K562 (cell line): ENCODE measurements at regions not wholly inside any gene's neighbourhood (a gene's known extent, or its start where the extent isn't known, plus 50 kb on each side); places are given as distances from the start of the nearest gene placed in this dataset.

Source experiments
- EZH2 ChIP-seq: IDR thresholded peaks from 2 replicates; pipeline ENCODE4 v1.6.1; 2012; ENCODE audit warnings: low read depth, mild to moderate bottlenecking, inconsistent platforms, low read length, borderline replicate concordance
- KHSRP ChIP-seq: fragments of 450-650 bp; IDR thresholded peaks from 2 replicates; pipeline ENCODE4 v1.6.1; 2017
- NFYB ChIP-seq: IDR thresholded peaks from 2 replicates; pipeline ENCODE4 v1.6.1; 2011; ENCODE audit warnings: mild to moderate bottlenecking, moderate library complexity; ENCODE audit not compliant: insufficient read length; ENCODE audit errors: extremely low read depth
- RBM25 ChIP-seq: fragments of 200-400 bp; formaldehyde crosslinking; IDR thresholded peaks from 2 replicates; pipeline ENCODE4 v1.6.1; 2018; ENCODE audit warnings: low read length, low read depth, moderate library complexity; ENCODE audit not compliant: severe bottlenecking
- TCF7 ChIP-seq: sonication (generic); IDR thresholded peaks from 2 replicates; pipeline ENCODE4 v1.6.1; 2016; ENCODE audit warnings: antibody characterized with exemption, borderline replicate concordance
- ZBTB1 ChIP-seq: sonication (generic); formaldehyde crosslinking; IDR thresholded peaks from 2 replicates; pipeline ENCODE4 v1.8.1; 2023; ENCODE audit warnings: missing genetic modification reagents, low read depth, mild to moderate bottlenecking, borderline replicate concordance
- ZBTB26 ChIP-seq: fragments of 450-650 bp; formaldehyde crosslinking; IDR thresholded peaks from 2 replicates; pipeline ENCODE4 v1.4.0; 2022; ENCODE audit warnings: missing genetic modification characterization
- TF ChIP-seq, protein P1 (sequence below), 3 experiments: IDR thresholded peaks in 2 of 3; conservative IDR thresholded peaks in 1 of 3; 2 replicates each; pipeline ENCODE4 v1.5.1; 2011 to 2012; ENCODE audit warnings: low read length in 3 of 3, mild to moderate bottlenecking in 3 of 3, control low read depth in 2 of 3, improper control_type of control experiment in 1 of 3, inconsistent platforms in 1 of 3, low read depth in 1 of 3, mixed read lengths in 1 of 3, moderate library complexity in 1 of 3; ENCODE audit not compliant: insufficient read depth in 2 of 3
- TF ChIP-seq, protein P2 (sequence below): fragments of 200-600 bp; sonication (generic); IDR thresholded peaks from one replicate; pipeline ENCODE4 v1.6.1; 2012; ENCODE audit warnings: mild to moderate bottlenecking, low read depth, low read length, inconsistent platforms
- TF ChIP-seq, protein P3 (sequence below): sonication (generic); formaldehyde crosslinking; IDR thresholded peaks from 2 replicates; pipeline ENCODE4 v1.9.0; 2022; ENCODE audit warnings: mild to moderate bottlenecking, missing genetic modification reagents

DNA sequence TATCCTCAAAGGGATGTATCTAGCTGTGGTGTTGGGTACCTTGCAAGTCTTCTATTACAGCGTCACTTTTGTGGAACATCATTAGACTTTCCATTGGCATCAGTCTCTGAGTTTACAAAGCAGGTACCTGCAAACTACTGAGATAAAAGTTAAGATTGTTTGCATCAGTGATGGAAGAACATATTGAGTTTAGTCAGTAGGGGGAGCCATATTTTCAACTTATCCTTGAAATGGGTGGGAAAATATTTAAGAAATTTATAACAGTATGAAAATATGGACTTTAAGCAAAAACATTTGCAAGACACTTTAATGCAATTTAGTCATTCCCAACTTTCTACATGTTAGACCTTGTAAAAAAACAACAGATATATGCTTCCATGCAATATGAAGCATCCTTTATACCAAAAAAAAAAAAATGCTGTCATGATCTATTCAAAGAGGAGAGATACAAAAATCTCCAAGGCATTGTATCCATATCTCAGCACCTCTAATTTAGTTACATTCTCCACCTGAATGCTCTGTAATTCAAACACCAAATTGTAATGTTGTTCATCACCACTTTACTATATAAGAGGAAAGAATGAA, 98.6 kb upstream of the ADAMTS19 start:
- TF ChIP-seq EZH2 = no peak
- TF ChIP-seq RBM25 = no peak
- no peak for TF ChIP-seq ZBTB26 (CRISPR knock-in tag)
- TF ChIP-seq, protein P1, sequence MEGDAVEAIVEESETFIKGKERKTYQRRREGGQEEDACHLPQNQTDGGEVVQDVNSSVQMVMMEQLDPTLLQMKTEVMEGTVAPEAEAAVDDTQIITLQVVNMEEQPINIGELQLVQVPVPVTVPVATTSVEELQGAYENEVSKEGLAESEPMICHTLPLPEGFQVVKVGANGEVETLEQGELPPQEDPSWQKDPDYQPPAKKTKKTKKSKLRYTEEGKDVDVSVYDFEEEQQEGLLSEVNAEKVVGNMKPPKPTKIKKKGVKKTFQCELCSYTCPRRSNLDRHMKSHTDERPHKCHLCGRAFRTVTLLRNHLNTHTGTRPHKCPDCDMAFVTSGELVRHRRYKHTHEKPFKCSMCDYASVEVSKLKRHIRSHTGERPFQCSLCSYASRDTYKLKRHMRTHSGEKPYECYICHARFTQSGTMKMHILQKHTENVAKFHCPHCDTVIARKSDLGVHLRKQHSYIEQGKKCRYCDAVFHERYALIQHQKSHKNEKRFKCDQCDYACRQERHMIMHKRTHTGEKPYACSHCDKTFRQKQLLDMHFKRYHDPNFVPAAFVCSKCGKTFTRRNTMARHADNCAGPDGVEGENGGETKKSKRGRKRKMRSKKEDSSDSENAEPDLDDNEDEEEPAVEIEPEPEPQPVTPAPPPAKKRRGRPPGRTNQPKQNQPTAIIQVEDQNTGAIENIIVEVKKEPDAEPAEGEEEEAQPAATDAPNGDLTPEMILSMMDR (IDR thresholded peaks at IDR 0.05 in 2 of 3, conservative IDR thresholded peaks at IDR 0.05 in 1 of 3; ENCODE audit: insufficient read depth in 2 of 3, low read depth in 1 of 3, low read length in 3 of 3) = no peak
- no peak for TF ChIP-seq ZBTB1 (CRISPR knock-in tag)
- TF ChIP-seq, protein P2, sequence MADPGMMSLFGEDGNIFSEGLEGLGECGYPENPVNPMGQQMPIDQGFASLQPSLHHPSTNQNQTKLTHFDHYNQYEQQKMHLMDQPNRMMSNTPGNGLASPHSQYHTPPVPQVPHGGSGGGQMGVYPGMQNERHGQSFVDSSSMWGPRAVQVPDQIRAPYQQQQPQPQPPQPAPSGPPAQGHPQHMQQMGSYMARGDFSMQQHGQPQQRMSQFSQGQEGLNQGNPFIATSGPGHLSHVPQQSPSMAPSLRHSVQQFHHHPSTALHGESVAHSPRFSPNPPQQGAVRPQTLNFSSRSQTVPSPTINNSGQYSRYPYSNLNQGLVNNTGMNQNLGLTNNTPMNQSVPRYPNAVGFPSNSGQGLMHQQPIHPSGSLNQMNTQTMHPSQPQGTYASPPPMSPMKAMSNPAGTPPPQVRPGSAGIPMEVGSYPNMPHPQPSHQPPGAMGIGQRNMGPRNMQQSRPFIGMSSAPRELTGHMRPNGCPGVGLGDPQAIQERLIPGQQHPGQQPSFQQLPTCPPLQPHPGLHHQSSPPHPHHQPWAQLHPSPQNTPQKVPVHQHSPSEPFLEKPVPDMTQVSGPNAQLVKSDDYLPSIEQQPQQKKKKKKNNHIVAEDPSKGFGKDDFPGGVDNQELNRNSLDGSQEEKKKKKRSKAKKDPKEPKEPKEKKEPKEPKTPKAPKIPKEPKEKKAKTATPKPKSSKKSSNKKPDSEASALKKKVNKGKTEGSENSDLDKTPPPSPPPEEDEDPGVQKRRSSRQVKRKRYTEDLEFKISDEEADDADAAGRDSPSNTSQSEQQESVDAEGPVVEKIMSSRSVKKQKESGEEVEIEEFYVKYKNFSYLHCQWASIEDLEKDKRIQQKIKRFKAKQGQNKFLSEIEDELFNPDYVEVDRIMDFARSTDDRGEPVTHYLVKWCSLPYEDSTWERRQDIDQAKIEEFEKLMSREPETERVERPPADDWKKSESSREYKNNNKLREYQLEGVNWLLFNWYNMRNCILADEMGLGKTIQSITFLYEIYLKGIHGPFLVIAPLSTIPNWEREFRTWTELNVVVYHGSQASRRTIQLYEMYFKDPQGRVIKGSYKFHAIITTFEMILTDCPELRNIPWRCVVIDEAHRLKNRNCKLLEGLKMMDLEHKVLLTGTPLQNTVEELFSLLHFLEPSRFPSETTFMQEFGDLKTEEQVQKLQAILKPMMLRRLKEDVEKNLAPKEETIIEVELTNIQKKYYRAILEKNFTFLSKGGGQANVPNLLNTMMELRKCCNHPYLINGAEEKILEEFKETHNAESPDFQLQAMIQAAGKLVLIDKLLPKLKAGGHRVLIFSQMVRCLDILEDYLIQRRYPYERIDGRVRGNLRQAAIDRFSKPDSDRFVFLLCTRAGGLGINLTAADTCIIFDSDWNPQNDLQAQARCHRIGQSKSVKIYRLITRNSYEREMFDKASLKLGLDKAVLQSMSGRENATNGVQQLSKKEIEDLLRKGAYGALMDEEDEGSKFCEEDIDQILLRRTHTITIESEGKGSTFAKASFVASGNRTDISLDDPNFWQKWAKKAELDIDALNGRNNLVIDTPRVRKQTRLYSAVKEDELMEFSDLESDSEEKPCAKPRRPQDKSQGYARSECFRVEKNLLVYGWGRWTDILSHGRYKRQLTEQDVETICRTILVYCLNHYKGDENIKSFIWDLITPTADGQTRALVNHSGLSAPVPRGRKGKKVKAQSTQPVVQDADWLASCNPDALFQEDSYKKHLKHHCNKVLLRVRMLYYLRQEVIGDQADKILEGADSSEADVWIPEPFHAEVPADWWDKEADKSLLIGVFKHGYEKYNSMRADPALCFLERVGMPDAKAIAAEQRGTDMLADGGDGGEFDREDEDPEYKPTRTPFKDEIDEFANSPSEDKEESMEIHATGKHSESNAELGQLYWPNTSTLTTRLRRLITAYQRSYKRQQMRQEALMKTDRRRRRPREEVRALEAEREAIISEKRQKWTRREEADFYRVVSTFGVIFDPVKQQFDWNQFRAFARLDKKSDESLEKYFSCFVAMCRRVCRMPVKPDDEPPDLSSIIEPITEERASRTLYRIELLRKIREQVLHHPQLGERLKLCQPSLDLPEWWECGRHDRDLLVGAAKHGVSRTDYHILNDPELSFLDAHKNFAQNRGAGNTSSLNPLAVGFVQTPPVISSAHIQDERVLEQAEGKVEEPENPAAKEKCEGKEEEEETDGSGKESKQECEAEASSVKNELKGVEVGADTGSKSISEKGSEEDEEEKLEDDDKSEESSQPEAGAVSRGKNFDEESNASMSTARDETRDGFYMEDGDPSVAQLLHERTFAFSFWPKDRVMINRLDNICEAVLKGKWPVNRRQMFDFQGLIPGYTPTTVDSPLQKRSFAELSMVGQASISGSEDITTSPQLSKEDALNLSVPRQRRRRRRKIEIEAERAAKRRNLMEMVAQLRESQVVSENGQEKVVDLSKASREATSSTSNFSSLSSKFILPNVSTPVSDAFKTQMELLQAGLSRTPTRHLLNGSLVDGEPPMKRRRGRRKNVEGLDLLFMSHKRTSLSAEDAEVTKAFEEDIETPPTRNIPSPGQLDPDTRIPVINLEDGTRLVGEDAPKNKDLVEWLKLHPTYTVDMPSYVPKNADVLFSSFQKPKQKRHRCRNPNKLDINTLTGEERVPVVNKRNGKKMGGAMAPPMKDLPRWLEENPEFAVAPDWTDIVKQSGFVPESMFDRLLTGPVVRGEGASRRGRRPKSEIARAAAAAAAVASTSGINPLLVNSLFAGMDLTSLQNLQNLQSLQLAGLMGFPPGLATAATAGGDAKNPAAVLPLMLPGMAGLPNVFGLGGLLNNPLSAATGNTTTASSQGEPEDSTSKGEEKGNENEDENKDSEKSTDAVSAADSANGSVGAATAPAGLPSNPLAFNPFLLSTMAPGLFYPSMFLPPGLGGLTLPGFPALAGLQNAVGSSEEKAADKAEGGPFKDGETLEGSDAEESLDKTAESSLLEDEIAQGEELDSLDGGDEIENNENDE = no peak
- TF ChIP-seq NFYB = no peak
- no peak for TF ChIP-seq TCF7
- TF ChIP-seq, protein P3, sequence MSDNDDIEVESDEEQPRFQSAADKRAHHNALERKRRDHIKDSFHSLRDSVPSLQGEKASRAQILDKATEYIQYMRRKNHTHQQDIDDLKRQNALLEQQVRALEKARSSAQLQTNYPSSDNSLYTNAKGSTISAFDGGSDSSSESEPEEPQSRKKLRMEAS = no peak
- no peak for TF ChIP-seq KHSRP
